AG04450 (cell line): ENCODE measurements at regions not wholly inside any gene's neighbourhood (a gene's known extent, or its start where the extent isn't known, plus 50 kb on each side); places are given as distances from the start of the nearest gene placed in this dataset.

ENCODE experiments used
- CTCF ChIA-PET: fragments of 300-600, 350-600 bp; formaldehyde crosslinking; extraction: SDS; loops from one replicate; lab custom pipeline; 2022; ENCODE audit warnings: antibody characterized with exemption, inconsistent platforms; lab: Charles Lee
- POLR2A ChIA-PET: fragments of 350-600 bp; formaldehyde crosslinking; extraction: SDS; loops from one replicate; lab custom pipeline; 2021; ENCODE audit warnings: antibody characterized with exemption, inconsistent platforms; lab: Yijun Ruan, JAX
- DNase-seq: peaks from one replicate; pipeline ENCODE4 v3.0.0-alpha.2; 2011; ENCODE audit warnings: low read depth, low spot score
- H3K27ac ChIP-seq: one replicate; pipeline ENCODE4 v1.5.1; 2012; ENCODE audit warnings: low read depth, low read length, control low read depth
- H3K27me3 ChIP-seq: one replicate; pipeline ENCODE4 v1.6.0; 2012; ENCODE audit warnings: low read length; ENCODE audit not compliant: control insufficient read depth, insufficient read depth
- H3K4me3 ChIP-seq: 2 replicates; pipeline ENCODE4 v1.5.1; 2011; ENCODE audit warnings: mild to moderate bottlenecking, low read depth, low read length, control low read depth
- H3K9me3 ChIP-seq: 2 replicates; pipeline ENCODE4 v1.5.1; 2012; ENCODE audit warnings: low read length; ENCODE audit not compliant: control insufficient read depth, insufficient read depth
- CTCF ChIP-seq: IDR thresholded peaks from 2 replicates; pipeline ENCODE4 v1.5.1; 2011; ENCODE audit warnings: low read depth, low read length, control low read depth, inconsistent platforms

DNA sequence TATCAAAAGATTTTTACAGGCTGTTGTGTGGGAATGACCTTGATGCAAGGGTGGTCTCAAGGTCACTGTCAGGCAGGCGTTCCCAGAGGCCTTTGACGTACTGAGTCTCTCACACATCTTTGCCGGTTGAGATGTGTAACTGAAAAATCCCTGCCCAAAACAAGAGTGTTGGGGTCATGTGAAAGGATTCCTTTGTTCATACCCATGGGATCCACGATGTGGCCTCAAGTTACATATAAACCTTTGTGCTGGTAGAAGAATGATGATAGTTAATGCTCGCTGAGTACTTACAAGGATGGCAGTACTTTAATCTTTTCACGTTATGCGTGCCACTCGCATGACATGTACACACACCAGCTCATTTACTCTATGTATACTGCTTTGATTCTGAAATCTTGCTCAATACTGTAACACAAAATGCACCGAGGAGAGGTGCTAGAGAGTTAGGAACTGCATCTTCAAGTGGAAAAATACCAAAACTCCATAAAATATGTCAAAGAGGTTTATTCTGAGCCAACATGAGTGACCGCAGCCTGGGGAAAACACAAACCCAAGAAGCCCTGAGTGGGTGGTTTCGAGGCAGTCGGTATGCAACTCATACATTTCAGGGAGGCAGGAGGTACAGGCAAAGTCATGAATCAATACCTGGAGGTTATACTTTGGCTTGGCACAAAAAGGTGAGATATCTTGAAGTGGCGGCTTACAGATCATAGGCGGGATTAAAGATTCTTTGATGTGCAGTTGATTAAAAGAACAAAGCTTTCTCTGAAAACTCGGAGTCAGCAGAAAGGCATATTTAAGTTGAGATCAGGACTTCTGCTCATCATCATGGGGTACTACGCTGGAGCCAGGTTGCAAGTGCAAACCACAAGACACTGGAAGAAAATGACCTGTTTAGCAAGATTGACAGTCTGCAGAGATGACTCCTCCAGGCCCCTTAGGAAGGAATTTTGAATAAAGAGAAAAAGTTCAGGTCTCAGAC lies 87.4 kb upstream of the ARHGEF7 start:
- 0 out of 2 replicates have a peak, but pooled peaks have one; percentile 21 for TF ChIP-seq CTCF
- H3K27me3 ChIP-seq, result no peaks in the 10 kb centered on the region
- no peak overlapping the region for H3K4me3 ChIP-seq
- H3K27ac ChIP-seq, result no peak overlapping the region
- ChIA-PET POLR2A (no interaction called here), CTCF (interaction anchor here (0.5 to 1.9 kb wide), 2 partner anchors 9 to 21 kb away, joined by 3 to 7 read pairs; no protein-coding TSS in a partner anchor)
- peaks cover 12% of the 10 kb centered on the region; the same call in 1 of the 2 replicates for H3K9me3 ChIP-seq
- no peak for DNase-seq

DNA sequence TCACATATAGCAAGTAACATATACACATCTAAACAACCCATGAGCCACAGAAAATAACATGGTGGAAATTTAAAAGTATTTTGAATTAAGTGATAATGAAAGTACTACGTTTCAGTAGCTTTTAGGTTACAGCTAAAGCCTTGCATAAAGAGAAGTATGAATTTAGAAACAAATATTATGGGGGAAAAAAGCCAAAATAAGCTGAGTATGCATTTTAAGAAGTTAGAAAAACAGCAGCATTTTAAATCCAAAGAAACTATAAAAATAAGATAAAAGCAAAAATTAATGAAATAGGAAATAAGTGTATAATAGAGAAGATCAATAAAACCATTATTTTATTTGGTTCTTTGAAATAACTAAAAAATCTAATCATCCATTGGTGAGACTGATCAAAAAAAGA lies 89.8 kb upstream of the ARHGEF7 start:
- Histone ChIP-seq H3K27ac (no peak overlapping the region), H3K9me3 (peaks cover 16% of the 10 kb centered on the region), H3K4me3 (no peak overlapping the region), H3K27me3 (no peaks in the 10 kb centered on the region)
- ChIA-PET CTCF (no interaction called here), POLR2A (no interaction called here)
- TF ChIP-seq CTCF, result no peak
- DNase-seq, result no peak

GRCh38 chr13:111022886-111023285 lies 92.2 kb upstream of the ARHGEF7 start:
- no peak overlapping the region for H3K4me3 ChIP-seq
- no peak for DNase-seq
- ChIA-PET CTCF (no interaction called here), POLR2A (no interaction called here)
- no peaks in the 10 kb centered on the region for H3K27me3 ChIP-seq
- no peak overlapping the region for H3K27ac ChIP-seq
- H3K9me3 ChIP-seq, result peaks cover 14% of the 10 kb centered on the region
- TF ChIP-seq CTCF, result no peak

DNA sequence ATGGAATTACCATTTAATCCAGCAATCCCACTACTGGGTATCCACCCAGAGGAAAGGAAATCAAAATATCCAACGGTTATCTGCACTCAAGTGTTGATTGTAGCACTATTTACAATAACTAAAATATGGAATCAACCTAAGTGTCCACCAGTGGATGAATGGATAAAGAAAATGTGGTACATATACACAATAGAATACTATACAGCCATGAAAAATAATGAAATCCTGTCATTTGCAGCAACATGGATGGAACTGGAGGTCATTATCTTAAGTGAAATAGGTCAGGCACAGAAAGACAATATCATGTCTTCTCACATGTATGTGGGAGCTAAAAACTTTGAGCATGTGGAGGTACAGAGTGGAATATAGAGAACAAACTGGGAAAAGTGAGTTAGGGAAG lies 92.9 kb upstream of the ARHGEF7 start:
- TF ChIP-seq CTCF, result no peak

GRCh38 chr13:111021270-111021669 lies 93.8 kb upstream of the ARHGEF7 start:
- DNase-seq, result no peak
- Histone ChIP-seq H3K4me3 (no peak overlapping the region), H3K9me3 (peaks cover 14% of the 10 kb centered on the region), H3K27ac (no peak overlapping the region), H3K27me3 (no peaks in the 10 kb centered on the region)
- CTCF ChIA-PET, result interaction anchor here (1.6 kb wide), 1 partner anchor 46 kb away, joined by 4 read pairs; no protein-coding TSS in a partner anchor
- TF ChIP-seq CTCF, result no peak
- POLR2A ChIA-PET, result no interaction called here

More for the DNA sequence above, 92.9 kb upstream of the ARHGEF7 start:
- H3K27me3 ChIP-seq, result no peaks in the 10 kb centered on the region
- no peak overlapping the region for H3K27ac ChIP-seq
- H3K9me3 ChIP-seq, result peaks cover 14% of the 10 kb centered on the region
- DNase-seq, result no peak
- H3K4me3 ChIP-seq, result no peak overlapping the region
- ChIA-PET POLR2A (no interaction called here), CTCF (no interaction called here)
